ENCODE measurements at regions not wholly inside any gene's neighbourhood (a gene's known extent, or its start where the extent isn't known, plus 50 kb on each side); places are given as distances from the start of the nearest gene placed in this dataset.
"Not testable (repeated sequence)": the region's sequence is repeated elsewhere in the genome, so short reads cannot be mapped to it uniquely, and the experiment has no call there.

GRCh38 chr2:167718560-167718959, 528.8 kb downstream of the STK39 start:
- no peak overlapping the region for H3K9ac ChIP-seq (ENCODE audit: insufficient read length)
- H3K27ac ChIP-seq = no peak overlapping the region
- H3K4me3 ChIP-seq = no peak overlapping the region
- no peak for DNase-seq (ENCODE audit: low read depth, low spot score)
- no peaks in the 10 kb centered on the region for H3K9me3 ChIP-seq (ENCODE audit: low read depth, low read length)
- no peak for TF ChIP-seq EZH2 (IDR thresholded peaks at IDR 0.05)
- TF ChIP-seq POLR2AphosphoS5 (IDR thresholded peaks at IDR 0.05; ENCODE audit: borderline replicate concordance, low read depth, low read length) = no peak
- TF ChIP-seq FOXP2 (optimal IDR thresholded peaks at IDR 0.05; ENCODE audit: control extremely low read depth, extremely low read length, insufficient read depth) = no peak
- H3K36me3 ChIP-seq (ENCODE audit: insufficient read depth, low read length) = no peaks in the 10 kb centered on the region

DNA sequence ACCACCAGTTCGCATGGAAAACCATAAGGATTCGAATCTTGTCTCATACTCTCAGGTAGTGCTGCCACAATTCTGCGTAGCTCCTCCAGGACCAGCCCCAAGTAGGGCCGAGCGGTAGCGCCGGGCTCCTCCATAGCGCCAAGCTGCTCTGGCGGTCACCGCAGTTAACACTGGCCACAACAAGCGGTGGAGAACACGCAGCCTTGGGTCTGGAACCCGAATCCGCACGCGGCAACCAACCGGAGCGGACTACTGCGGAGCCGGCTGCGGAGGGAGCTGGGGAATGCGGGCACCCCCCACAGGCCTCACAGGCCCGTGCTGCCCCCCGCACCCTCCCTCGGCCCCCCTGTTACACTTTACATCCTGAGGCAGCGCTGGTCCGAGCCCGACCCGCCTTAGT, 531.5 kb downstream of the STK39 start:
- no peaks in the 10 kb centered on the region for H3K9me3 ChIP-seq (ENCODE audit: low read depth, low read length)
- TF ChIP-seq EZH2 (IDR thresholded peaks at IDR 0.05) (no peak), FOXP2 (optimal IDR thresholded peaks at IDR 0.05; ENCODE audit: control extremely low read depth, extremely low read length, insufficient read depth) (no peak), POLR2AphosphoS5 (IDR thresholded peaks at IDR 0.05; ENCODE audit: borderline replicate concordance, low read depth, low read length) (no peak)
- H3K36me3 ChIP-seq (ENCODE audit: insufficient read depth, low read length) = no peaks in the 10 kb centered on the region
- no peak for DNase-seq (ENCODE audit: low read depth, low spot score)
- no peak overlapping the region for H3K9ac ChIP-seq (ENCODE audit: insufficient read length)
- H3K27ac ChIP-seq = no peak overlapping the region
- no peak overlapping the region for H3K4me3 ChIP-seq

- H3K4me3 ChIP-seq; H3K36me3 ChIP-seq (ENCODE audit: insufficient read depth, low read length); H3K9me3 ChIP-seq (ENCODE audit: low read depth, low read length); H3K9ac ChIP-seq (ENCODE audit: insufficient read length); H3K27ac ChIP-seq; DNase-seq (ENCODE audit: low read depth, low spot score): not testable (repeated sequence)
Observed at GRCh38 chr2:167715498-167715897, 531.9 kb downstream of the STK39 start.

DNA sequence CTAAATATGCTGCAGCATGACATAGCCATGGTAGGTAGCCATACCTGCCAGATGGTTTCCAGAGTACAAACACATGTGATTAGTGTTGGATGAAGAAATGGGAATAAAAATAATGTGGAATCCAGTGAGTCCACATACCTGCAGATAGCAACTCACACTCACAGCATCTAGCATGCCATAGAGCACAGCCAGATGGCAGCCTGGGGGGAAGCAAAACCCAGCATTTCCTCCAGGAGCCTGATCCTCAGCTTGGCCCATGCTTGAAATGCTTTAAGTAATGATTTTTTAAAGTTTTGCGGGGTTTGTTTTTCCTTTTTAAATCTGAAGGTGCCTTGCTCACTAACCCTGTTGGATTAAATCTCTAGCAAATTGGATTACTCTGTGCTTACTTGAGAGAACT, 535.1 kb downstream of the STK39 start:
- Histone ChIP-seq H3K36me3 (ENCODE audit: insufficient read depth, low read length) (no peaks in the 10 kb centered on the region), H3K27ac (no peak overlapping the region), H3K4me3 (no peak overlapping the region), H3K9me3 (ENCODE audit: low read depth, low read length) (no peaks in the 10 kb centered on the region), H3K9ac (ENCODE audit: insufficient read length) (no peak overlapping the region)
- no peak for TF ChIP-seq EZH2 (IDR thresholded peaks at IDR 0.05)
- TF ChIP-seq FOXP2 (optimal IDR thresholded peaks at IDR 0.05; ENCODE audit: control extremely low read depth, extremely low read length, insufficient read depth) = no peak
- TF ChIP-seq POLR2AphosphoS5 (IDR thresholded peaks at IDR 0.05; ENCODE audit: borderline replicate concordance, low read depth, low read length) = no peak
- DNase-seq (ENCODE audit: low read depth, low spot score) = no peak

DNA sequence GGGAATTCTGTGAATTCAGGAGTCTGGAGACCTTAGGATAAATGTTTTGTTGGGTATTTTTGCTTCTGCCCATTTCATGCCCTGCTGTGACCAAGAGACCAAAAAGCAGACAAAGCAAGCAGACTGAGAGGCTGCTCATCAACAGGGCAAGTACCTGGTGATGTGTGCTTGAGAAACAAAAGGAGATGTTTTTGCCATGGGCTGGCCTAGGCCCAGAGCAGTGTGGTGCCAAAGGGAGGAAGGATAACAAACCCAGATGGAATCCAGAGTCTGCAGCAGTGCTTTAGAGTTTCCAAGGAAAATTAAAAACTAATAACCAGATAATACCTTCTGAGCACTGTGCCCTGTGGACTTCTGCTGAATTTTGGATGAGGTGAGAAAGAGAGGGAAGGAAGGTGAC, 538.4 kb downstream of the STK39 start:
- Histone ChIP-seq H3K9ac (ENCODE audit: insufficient read length) (no peak overlapping the region), H3K4me3 (no peak overlapping the region), H3K36me3 (ENCODE audit: insufficient read depth, low read length) (no peaks in the 10 kb centered on the region), H3K27ac (no peak overlapping the region), H3K9me3 (ENCODE audit: low read depth, low read length) (no peaks in the 10 kb centered on the region)
- no peak for DNase-seq (ENCODE audit: low read depth, low spot score)
- TF ChIP-seq POLR2AphosphoS5 (IDR thresholded peaks at IDR 0.05; ENCODE audit: borderline replicate concordance, low read depth, low read length) = no peak
- TF ChIP-seq FOXP2 (optimal IDR thresholded peaks at IDR 0.05; ENCODE audit: control extremely low read depth, extremely low read length, insufficient read depth) = no peak

DNA sequence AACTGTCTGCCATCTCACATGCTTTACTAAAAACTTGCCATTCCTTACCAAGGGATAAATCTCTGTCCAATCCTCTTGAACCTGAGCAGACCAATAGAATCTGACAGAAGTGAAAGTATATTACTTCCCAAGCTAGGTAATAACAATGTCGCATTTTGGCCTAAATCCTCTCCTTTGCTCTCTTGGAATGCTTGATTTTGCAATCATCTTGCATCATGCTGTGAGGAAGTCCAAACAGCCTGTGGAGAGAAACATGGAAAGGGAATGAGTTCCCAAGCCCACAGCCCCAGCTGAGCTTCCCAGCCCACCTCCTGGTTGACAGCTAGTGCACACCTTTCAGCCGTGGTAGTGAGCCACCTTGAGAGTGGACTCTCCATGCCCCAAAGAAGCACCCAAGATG, 540.6 kb downstream of the STK39 start:
- no peak for DNase-seq (ENCODE audit: low read depth, low spot score)
- Histone ChIP-seq H3K4me3 (no peak overlapping the region), H3K9me3 (ENCODE audit: low read depth, low read length) (no peaks in the 10 kb centered on the region), H3K36me3 (ENCODE audit: insufficient read depth, low read length) (no peaks in the 10 kb centered on the region), H3K27ac (no peak overlapping the region), H3K9ac (ENCODE audit: insufficient read length) (no peak overlapping the region)
- TF ChIP-seq FOXP2 (optimal IDR thresholded peaks at IDR 0.05; ENCODE audit: control extremely low read depth, extremely low read length, insufficient read depth) = no peak
- no peak for TF ChIP-seq POLR2AphosphoS5 (IDR thresholded peaks at IDR 0.05; ENCODE audit: borderline replicate concordance, low read depth, low read length)
- no peak for TF ChIP-seq EZH2 (IDR thresholded peaks at IDR 0.05)

DNA sequence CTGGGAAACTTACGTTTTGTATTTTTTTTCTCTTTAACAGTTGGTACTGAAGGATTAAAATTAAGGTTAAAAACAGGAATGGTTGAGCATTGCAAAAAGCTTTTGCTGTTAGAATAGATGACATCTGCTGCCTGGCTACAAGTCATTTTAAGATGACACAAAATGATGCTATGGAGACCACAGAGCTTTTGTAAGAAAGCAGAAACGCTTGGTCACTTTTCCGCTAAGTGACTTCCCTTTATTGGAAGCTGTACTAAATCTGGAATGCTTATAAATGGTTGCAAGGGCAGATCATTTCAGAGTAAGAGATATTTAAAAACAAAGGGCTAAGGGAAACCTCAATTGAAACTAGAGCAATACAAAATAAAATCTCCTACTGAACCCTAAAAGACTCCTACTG, 544.0 kb downstream of the STK39 start:
- Histone ChIP-seq H3K27ac (no peak overlapping the region), H3K9ac (ENCODE audit: insufficient read length) (no peak overlapping the region), H3K36me3 (ENCODE audit: insufficient read depth, low read length) (no peaks in the 10 kb centered on the region), H3K4me3 (no peak overlapping the region), H3K9me3 (ENCODE audit: low read depth, low read length) (no peaks in the 10 kb centered on the region)
- TF ChIP-seq FOXP2 (optimal IDR thresholded peaks at IDR 0.05; ENCODE audit: control extremely low read depth, extremely low read length, insufficient read depth) = no peak
- no peak for TF ChIP-seq EZH2 (IDR thresholded peaks at IDR 0.05)
- no peak for DNase-seq (ENCODE audit: low read depth, low spot score)

GRCh38 chr2:167702227-167702626, 545.2 kb downstream of the STK39 start:
- Histone ChIP-seq H3K9ac (ENCODE audit: insufficient read length) (no peak overlapping the region), H3K4me3 (no peak overlapping the region), H3K36me3 (ENCODE audit: insufficient read depth, low read length) (no peaks in the 10 kb centered on the region), H3K27ac (no peak overlapping the region), H3K9me3 (ENCODE audit: low read depth, low read length) (no peaks in the 10 kb centered on the region)
- no peak for DNase-seq (ENCODE audit: low read depth, low spot score)
- no peak for TF ChIP-seq FOXP2 (optimal IDR thresholded peaks at IDR 0.05; ENCODE audit: control extremely low read depth, extremely low read length, insufficient read depth)
- TF ChIP-seq POLR2AphosphoS5 (IDR thresholded peaks at IDR 0.05; ENCODE audit: borderline replicate concordance, low read depth, low read length) = no peak
- no peak for TF ChIP-seq EZH2 (IDR thresholded peaks at IDR 0.05)

GRCh38 chr2:167701651-167702050, 545.7 kb downstream of the STK39 start:
- no peak for DNase-seq (ENCODE audit: low read depth, low spot score)
- H3K4me3 ChIP-seq = no peak overlapping the region
- TF ChIP-seq POLR2AphosphoS5 (IDR thresholded peaks at IDR 0.05; ENCODE audit: borderline replicate concordance, low read depth, low read length) (no peak), FOXP2 (optimal IDR thresholded peaks at IDR 0.05; ENCODE audit: control extremely low read depth, extremely low read length, insufficient read depth) (no peak), EZH2 (IDR thresholded peaks at IDR 0.05) (no peak)
- no peak overlapping the region for H3K9ac ChIP-seq (ENCODE audit: insufficient read length)
- H3K36me3 ChIP-seq (ENCODE audit: insufficient read depth, low read length) = no peaks in the 10 kb centered on the region
- no peaks in the 10 kb centered on the region for H3K9me3 ChIP-seq (ENCODE audit: low read depth, low read length)
- H3K27ac ChIP-seq = no peak overlapping the region
